ENCODE measurements at regions not wholly inside any gene's neighbourhood (a gene's known extent, or its start where the extent isn't known, plus 50 kb on each side); places are given as distances from the start of the nearest gene placed in this dataset.

DNA sequence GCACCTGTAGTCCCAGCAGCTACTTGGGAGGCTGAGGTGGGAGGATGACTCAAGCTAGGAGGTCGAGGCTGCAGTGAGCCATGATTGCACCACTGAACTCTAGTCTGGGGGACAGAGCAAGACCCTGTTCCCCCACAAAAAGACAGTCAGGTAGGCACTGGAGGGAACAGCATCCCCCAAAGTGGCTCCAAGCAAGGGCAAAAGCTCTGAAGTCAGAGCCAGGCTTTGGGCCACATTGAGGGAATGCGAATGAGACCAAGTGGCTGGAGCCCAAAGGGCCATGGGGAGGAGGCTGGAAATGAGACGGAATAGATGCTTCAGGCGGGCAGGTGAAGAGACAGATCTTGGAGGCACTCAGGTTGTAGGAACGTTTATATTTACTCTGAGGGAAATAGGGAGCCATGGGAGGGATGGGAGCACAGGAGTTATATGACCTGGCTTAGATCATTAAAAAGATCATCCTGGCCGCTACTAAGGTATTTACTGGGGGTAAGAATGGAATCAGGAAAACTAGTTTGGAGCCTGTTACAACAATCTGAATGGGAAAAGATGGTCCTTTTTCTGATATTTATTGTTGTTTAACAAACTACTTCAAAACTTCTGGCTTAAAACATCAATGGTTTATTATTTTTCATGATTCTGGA lies 229.6 kb upstream of the ZNF217 start:
- TF ChIP-seq GATA3 (IDR thresholded peaks at IDR 0.05; ENCODE audit: low read depth, low read length) = no peak
- TF ChIP-seq GATA2 (IDR thresholded peaks at IDR 0.05; ENCODE audit: low read depth, low read length) = no peak
